ENCODE measurements at regions not wholly inside any gene's neighbourhood (a gene's known extent, or its start where the extent isn't known, plus 50 kb on each side); places are given as distances from the start of the nearest gene placed in this dataset.

- Histone ChIP-seq H3K4me1 (ENCODE audit: insufficient read depth, low read length) (no peaks in the 10 kb centered on the region), H3K36me3 (ENCODE audit: insufficient read depth, low read length) (no peaks in the 10 kb centered on the region), H3K27ac (ENCODE audit: low read depth, low read length) (no peak overlapping the region), H3K27me3 (ENCODE audit: insufficient read depth, low read length, poor library complexity, severe bottlenecking) (no peaks in the 10 kb centered on the region), H3K9me3 (ENCODE audit: low read length) (no peaks in the 10 kb centered on the region), H3K4me3 (ENCODE audit: low read length) (no peak overlapping the region)
- no peaks in the 10 kb centered on the region for H3K4me1 Mint-ChIP-seq
- H3K27ac Mint-ChIP-seq = no peak overlapping the region
- no peak overlapping the region for H3K4me3 Mint-ChIP-seq
- H3K9me3 Mint-ChIP-seq = peaks cover 5 to 9% (median 8%) of the 10 kb centered on the region in 5 donors
- ChIA-PET POLR2A (no interaction called here), CTCF (no interaction called here)
- DNase-seq = no peak
- no peaks in the 10 kb centered on the region for H3K36me3 Mint-ChIP-seq
- H3K27me3 Mint-ChIP-seq = peaks cover 11 to 25% of the 10 kb centered on the region in 2 donors
Observed at GRCh38 chr1:47608296-47608875, 170.5 kb downstream of the FOXD2 start.

GRCh38 chr1:47611992-47612391, 174.1 kb downstream of the FOXD2 start:
- no peaks in the 10 kb centered on the region for H3K4me1 Mint-ChIP-seq
- Histone ChIP-seq H3K27ac (ENCODE audit: low read depth, low read length) (no peak overlapping the region), H3K4me3 (ENCODE audit: low read length) (no peak overlapping the region), H3K9me3 (ENCODE audit: low read length) (no peaks in the 10 kb centered on the region), H3K36me3 (ENCODE audit: insufficient read depth, low read length) (no peaks in the 10 kb centered on the region), H3K4me1 (ENCODE audit: insufficient read depth, low read length) (no peaks in the 10 kb centered on the region), H3K27me3 (ENCODE audit: insufficient read depth, low read length, poor library complexity, severe bottlenecking) (no peaks in the 10 kb centered on the region)
- no peak for DNase-seq
- ChIA-PET CTCF (no interaction called here), POLR2A (no interaction called here)
- H3K9me3 Mint-ChIP-seq = peaks cover 0 to 4% (median 0%) of the 10 kb centered on the region in 5 donors
- no peaks in the 10 kb centered on the region for H3K36me3 Mint-ChIP-seq
- peaks cover 11 to 20% of the 10 kb centered on the region in 2 donors for H3K27me3 Mint-ChIP-seq
- no peak overlapping the region for H3K27ac Mint-ChIP-seq
- H3K4me3 Mint-ChIP-seq = no peak overlapping the region

GRCh38 chr1:47612819-47613218, 175.0 kb downstream of the FOXD2 start:
- Histone ChIP-seq H3K4me1 (ENCODE audit: insufficient read depth, low read length) (no peaks in the 10 kb centered on the region), H3K27ac (ENCODE audit: low read depth, low read length) (no peak overlapping the region), H3K36me3 (ENCODE audit: insufficient read depth, low read length) (no peaks in the 10 kb centered on the region), H3K4me3 (ENCODE audit: low read length) (no peak overlapping the region), H3K9me3 (ENCODE audit: low read length) (no peaks in the 10 kb centered on the region), H3K27me3 (ENCODE audit: insufficient read depth, low read length, poor library complexity, severe bottlenecking) (no peaks in the 10 kb centered on the region)
- peaks cover 0 to 4% (median 0%) of the 10 kb centered on the region in 5 donors for H3K9me3 Mint-ChIP-seq
- H3K36me3 Mint-ChIP-seq = no peaks in the 10 kb centered on the region
- H3K27me3 Mint-ChIP-seq = peaks cover 11 to 21% of the 10 kb centered on the region in 2 donors
- no peak overlapping the region for H3K27ac Mint-ChIP-seq
- no peak overlapping the region for H3K4me3 Mint-ChIP-seq
- ChIA-PET POLR2A (no interaction called here), CTCF (no interaction called here)
- no peaks in the 10 kb centered on the region for H3K4me1 Mint-ChIP-seq
- DNase-seq = no peak

GRCh38 chr1:47616036-47616435, 178.2 kb downstream of the FOXD2 start:
- ChIA-PET POLR2A (no interaction called here), CTCF (no interaction called here)
- H3K36me3 ChIP-seq (ENCODE audit: insufficient read depth, low read length) = no peaks in the 10 kb centered on the region
- no peak overlapping the region for H3K27ac ChIP-seq (ENCODE audit: low read depth, low read length)
- H3K36me3 Mint-ChIP-seq = no peaks in the 10 kb centered on the region
- H3K9me3 Mint-ChIP-seq = no peaks in the 10 kb centered on the region
- no peak overlapping the region for H3K4me3 Mint-ChIP-seq
- no peaks in the 10 kb centered on the region for H3K4me1 ChIP-seq (ENCODE audit: insufficient read depth, low read length)
- no peak overlapping the region for H3K27ac Mint-ChIP-seq
- no peak overlapping the region for H3K4me3 ChIP-seq (ENCODE audit: low read length)
- H3K27me3 Mint-ChIP-seq = peaks cover 6 to 10% of the 10 kb centered on the region in 2 donors
- DNase-seq = no peak
- no peaks in the 10 kb centered on the region for H3K9me3 ChIP-seq (ENCODE audit: low read length)
- no peaks in the 10 kb centered on the region for H3K27me3 ChIP-seq (ENCODE audit: insufficient read depth, low read length, poor library complexity, severe bottlenecking)
- no peaks in the 10 kb centered on the region for H3K4me1 Mint-ChIP-seq

GRCh38 chr1:47616906-47617305, 179.1 kb downstream of the FOXD2 start:
- ChIA-PET CTCF (no interaction called here), POLR2A (no interaction called here)
- no peaks in the 10 kb centered on the region for H3K27me3 ChIP-seq (ENCODE audit: insufficient read depth, low read length, poor library complexity, severe bottlenecking)
- H3K27me3 Mint-ChIP-seq = peaks cover 6 to 10% of the 10 kb centered on the region in 2 donors
- H3K4me1 Mint-ChIP-seq = no peaks in the 10 kb centered on the region
- H3K9me3 Mint-ChIP-seq = no peaks in the 10 kb centered on the region
- H3K36me3 Mint-ChIP-seq = no peaks in the 10 kb centered on the region
- H3K36me3 ChIP-seq (ENCODE audit: insufficient read depth, low read length) = no peaks in the 10 kb centered on the region
- H3K27ac ChIP-seq (ENCODE audit: low read depth, low read length) = no peak overlapping the region
- H3K4me3 ChIP-seq (ENCODE audit: low read length) = no peak overlapping the region
- no peaks in the 10 kb centered on the region for H3K9me3 ChIP-seq (ENCODE audit: low read length)
- H3K4me1 ChIP-seq (ENCODE audit: insufficient read depth, low read length) = no peaks in the 10 kb centered on the region
- no peak for DNase-seq
- no peak overlapping the region for H3K4me3 Mint-ChIP-seq
- no peak overlapping the region for H3K27ac Mint-ChIP-seq

- no peaks in the 10 kb centered on the region for H3K9me3 Mint-ChIP-seq
- Histone ChIP-seq H3K4me3 (ENCODE audit: low read length) (no peak overlapping the region), H3K27me3 (ENCODE audit: insufficient read depth, low read length, poor library complexity, severe bottlenecking) (no peaks in the 10 kb centered on the region), H3K9me3 (ENCODE audit: low read length) (no peaks in the 10 kb centered on the region), H3K4me1 (ENCODE audit: insufficient read depth, low read length) (no peaks in the 10 kb centered on the region), H3K27ac (ENCODE audit: low read depth, low read length) (no peak overlapping the region), H3K36me3 (ENCODE audit: insufficient read depth, low read length) (no peaks in the 10 kb centered on the region)
- H3K27me3 Mint-ChIP-seq = peaks cover 6 to 10% of the 10 kb centered on the region in 2 donors
- POLR2A ChIA-PET = no interaction called here
- no peak overlapping the region for H3K4me3 Mint-ChIP-seq
- H3K27ac Mint-ChIP-seq = no peak overlapping the region
- no peaks in the 10 kb centered on the region for H3K4me1 Mint-ChIP-seq
- H3K36me3 Mint-ChIP-seq = no peaks in the 10 kb centered on the region
- CTCF ChIA-PET = no interaction called here
- no peak for DNase-seq
Observed at GRCh38 chr1:47617381-47618221, 179.8 kb downstream of the FOXD2 start.

- Mint-ChIP-seq H3K4me1 (no peaks in the 10 kb centered on the region), H3K27me3 (peaks cover 6 to 10% of the 10 kb centered on the region in 2 donors), H3K4me3 (no peak overlapping the region), H3K36me3 (no peaks in the 10 kb centered on the region), H3K9me3 (no peaks in the 10 kb centered on the region), H3K27ac (no peak overlapping the region)
- DNase-seq = no peak
- Histone ChIP-seq H3K4me1 (ENCODE audit: insufficient read depth, low read length) (no peaks in the 10 kb centered on the region), H3K27ac (ENCODE audit: low read depth, low read length) (no peak overlapping the region), H3K36me3 (ENCODE audit: insufficient read depth, low read length) (no peaks in the 10 kb centered on the region), H3K9me3 (ENCODE audit: low read length) (no peaks in the 10 kb centered on the region), H3K27me3 (ENCODE audit: insufficient read depth, low read length, poor library complexity, severe bottlenecking) (no peaks in the 10 kb centered on the region), H3K4me3 (ENCODE audit: low read length) (no peak overlapping the region)
- POLR2A ChIA-PET = no interaction called here
- CTCF ChIA-PET = no interaction called here
Observed at GRCh38 chr1:47618222-47618720, 180.4 kb downstream of the FOXD2 start.

- Mint-ChIP-seq H3K4me1 (no peaks in the 10 kb centered on the region), H3K27me3 (peaks cover 10 to 14% of the 10 kb centered on the region in 2 donors), H3K36me3 (no peaks in the 10 kb centered on the region), H3K4me3 (no peak overlapping the region), H3K27ac (no peak overlapping the region), H3K9me3 (no peaks in the 10 kb centered on the region)
- POLR2A ChIA-PET = no interaction called here
- CTCF ChIA-PET = no interaction called here
- no peaks in the 10 kb centered on the region for H3K9me3 ChIP-seq (ENCODE audit: low read length)
- no peak overlapping the region for H3K27ac ChIP-seq (ENCODE audit: low read depth, low read length)
- no peaks in the 10 kb centered on the region for H3K4me1 ChIP-seq (ENCODE audit: insufficient read depth, low read length)
- H3K27me3 ChIP-seq (ENCODE audit: insufficient read depth, low read length, poor library complexity, severe bottlenecking) = no peaks in the 10 kb centered on the region
- no peaks in the 10 kb centered on the region for H3K36me3 ChIP-seq (ENCODE audit: insufficient read depth, low read length)
- H3K4me3 ChIP-seq (ENCODE audit: low read length) = no peak overlapping the region
- DNase-seq = no peak
Observed at GRCh38 chr1:47618830-47619229, 181.0 kb downstream of the FOXD2 start.

Measured in CD8-positive, alpha-beta memory T cell (primary cell).